ENCODE measurements at regions not wholly inside any gene's neighbourhood (a gene's known extent, or its start where the extent isn't known, plus 50 kb on each side); places are given as distances from the start of the nearest gene placed in this dataset.
"Not testable (repeated sequence)": the region's sequence is repeated elsewhere in the genome, so short reads cannot be mapped to it uniquely, and the experiment has no call there.

GRCh38 chr19:13676967-13677366 is 87.4 kb upstream of the MRI1 start:
- not testable (repeated sequence) for TF ChIP-seq CTCF (IDR thresholded peaks at IDR 0.05 in 4 of 5, conservative IDR thresholded peaks at IDR 0.05 in 1 of 5); POLR2A (IDR thresholded peaks at IDR 0.05)
